SJSA1 (cell line): ENCODE measurements at regions not wholly inside any gene's neighbourhood (a gene's known extent, or its start where the extent isn't known, plus 50 kb on each side); places are given as distances from the start of the nearest gene placed in this dataset.
A peak's percentile ranks its signal among the peaks of the same experiment; 100 is the strongest.

Experiments
- DNase-seq, 2 experiments: peaks; one replicate each; pipeline ENCODE4 v3.0.0-alpha.2; 2015 to 2020; ENCODE audit warnings: low spot score in 2 of 2, low read depth in 1 of 2
- H3K27ac ChIP-seq: fragments of 250-450 bp; sonication (Bioruptor Pico); 2 replicates; pipeline ENCODE4 v1.5.1; 2020; ENCODE audit warnings: mild to moderate bottlenecking, moderate library complexity
- H3K27me3 ChIP-seq: fragments of 250-450 bp; sonication (Bioruptor Pico); replicated peaks from 2 replicates; pipeline ENCODE4 v1.5.1; 2020; ENCODE audit warnings: mild to moderate bottlenecking, moderate library complexity
- H3K36me3 ChIP-seq: fragments of 250-450 bp; sonication (Bioruptor Pico); 2 replicates; pipeline ENCODE4 v1.5.1; 2020; ENCODE audit warnings: mild to moderate bottlenecking
- H3K4me1 ChIP-seq: fragments of 250-450 bp; sonication (Bioruptor Pico); replicated peaks from 2 replicates; pipeline ENCODE4 v1.6.1; 2021; ENCODE audit warnings: mild to moderate bottlenecking
- H3K4me3 ChIP-seq: fragments of 250-450 bp; sonication (Bioruptor Pico); 2 replicates; pipeline ENCODE4 v1.5.1; 2020; ENCODE audit warnings: mild to moderate bottlenecking
- H3K9me3 ChIP-seq: fragments of 250-450 bp; sonication (Bioruptor Pico); replicated peaks from 2 replicates; pipeline ENCODE4 v1.5.1; 2020; ENCODE audit warnings: mild to moderate bottlenecking

DNA sequence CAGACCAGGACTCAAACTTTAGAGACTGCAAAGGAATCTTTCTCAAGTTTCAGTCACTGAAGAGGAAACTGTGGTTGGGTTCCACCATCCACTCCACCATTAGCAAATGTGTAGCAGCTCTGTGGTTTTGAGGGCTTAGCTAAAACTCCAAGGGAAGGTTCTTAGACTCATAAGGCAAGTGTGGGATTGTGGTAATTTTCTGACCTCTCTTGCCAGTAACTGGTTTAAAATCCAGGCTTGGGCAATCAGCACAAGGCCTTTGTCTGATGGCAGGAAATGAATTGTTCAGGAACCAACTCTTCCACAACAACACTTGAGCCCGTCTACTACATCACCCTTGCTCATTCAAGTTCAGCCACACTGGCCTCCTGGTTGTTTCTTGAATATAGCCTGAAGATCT, 68.6 kb upstream of the FBXL4 start:
- no peaks in the 10 kb centered on the region for H3K9me3 ChIP-seq
- peaks cover 16% of the 10 kb centered on the region for H3K4me1 ChIP-seq
- H3K36me3 ChIP-seq, result no peaks in the 10 kb centered on the region
- no peak for DNase-seq
- no peaks in the 10 kb centered on the region for H3K27me3 ChIP-seq
- no peak overlapping the region for H3K27ac ChIP-seq
- H3K4me3 ChIP-seq, result no peak overlapping the region

DNA sequence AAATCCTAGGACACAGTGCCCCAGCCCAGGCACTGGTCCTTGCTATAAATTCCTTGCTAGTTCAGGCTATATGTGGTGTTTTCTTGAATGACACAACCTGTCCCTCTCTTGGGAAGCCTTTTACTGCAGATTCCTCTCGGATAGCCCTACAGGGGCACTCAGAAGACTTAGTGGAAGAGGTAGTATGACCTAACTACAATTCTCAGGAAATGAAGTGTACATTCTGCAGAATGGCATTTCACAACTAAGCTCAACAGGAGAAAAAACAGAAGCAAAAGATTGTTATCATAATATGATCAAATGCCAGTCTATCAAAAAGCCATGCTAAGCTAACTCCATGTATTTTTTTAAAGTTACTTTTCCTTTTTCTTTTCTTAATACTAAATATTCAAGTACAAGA, 66.3 kb upstream of the FBXL4 start:
- H3K4me3 ChIP-seq, result no peak overlapping the region
- H3K9me3 ChIP-seq, result no peaks in the 10 kb centered on the region
- peaks cover 16% of the 10 kb centered on the region for H3K4me1 ChIP-seq
- H3K27me3 ChIP-seq, result no peaks in the 10 kb centered on the region
- no peaks in the 10 kb centered on the region for H3K36me3 ChIP-seq
- H3K27ac ChIP-seq, result no peak overlapping the region
- DNase-seq, result no peak

DNA sequence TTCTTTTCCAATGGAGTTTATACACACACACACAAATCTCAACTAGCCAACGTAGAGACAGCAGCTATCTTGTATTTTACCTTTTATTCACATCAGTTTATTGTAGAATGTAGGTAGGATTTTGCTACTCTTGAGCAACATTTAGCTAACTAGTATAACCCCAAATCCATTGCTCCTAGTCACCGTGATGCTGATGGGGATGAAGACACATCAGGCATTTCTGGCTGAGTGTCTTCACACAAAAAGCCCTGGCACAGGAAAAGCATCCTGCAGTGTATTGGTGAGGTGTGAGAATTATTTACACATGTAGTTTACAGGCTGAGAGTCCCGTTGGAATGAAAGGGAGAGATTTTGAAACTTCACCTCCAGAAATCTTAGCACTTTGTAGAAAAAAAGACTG, 65.9 kb upstream of the FBXL4 start:
- Histone ChIP-seq H3K4me1 (peaks cover 16% of the 10 kb centered on the region), H3K27ac (0 out of 2 replicates have a peak overlapping the region, but pooled peaks have one; percentile 21), H3K9me3 (no peaks in the 10 kb centered on the region), H3K36me3 (no peaks in the 10 kb centered on the region), H3K4me3 (no peak overlapping the region), H3K27me3 (no peaks in the 10 kb centered on the region)
- no peak for DNase-seq

DNA sequence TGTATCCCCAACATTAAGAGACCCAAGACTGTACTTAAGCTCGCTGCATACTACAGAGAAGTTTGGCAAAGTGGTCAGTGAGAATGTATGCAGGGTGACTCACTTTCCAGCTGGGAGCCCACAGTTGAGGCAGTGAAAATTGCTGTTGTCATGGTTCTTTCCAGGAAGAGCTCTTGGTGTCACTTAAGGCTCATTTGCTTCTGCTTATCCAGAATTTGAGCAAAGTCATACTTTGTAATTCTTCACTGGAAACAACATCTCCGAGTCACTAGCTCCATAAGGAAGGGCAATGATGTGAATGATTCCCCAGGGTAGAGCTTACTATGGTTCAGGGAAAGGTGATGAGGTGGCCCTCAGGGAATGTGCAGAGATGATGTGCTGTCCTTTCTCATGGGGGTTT, 65.4 kb upstream of the FBXL4 start:
- Histone ChIP-seq H3K27ac (peak overlapping the region; percentile 21; the same call in 1 of the 2 replicates), H3K4me3 (no peak overlapping the region), H3K4me1 (peaks cover 16% of the 10 kb centered on the region), H3K36me3 (no peaks in the 10 kb centered on the region), H3K9me3 (no peaks in the 10 kb centered on the region), H3K27me3 (no peaks in the 10 kb centered on the region)
- DNase-seq, result peak in 1 of 2 experiments; percentile 56

DNA sequence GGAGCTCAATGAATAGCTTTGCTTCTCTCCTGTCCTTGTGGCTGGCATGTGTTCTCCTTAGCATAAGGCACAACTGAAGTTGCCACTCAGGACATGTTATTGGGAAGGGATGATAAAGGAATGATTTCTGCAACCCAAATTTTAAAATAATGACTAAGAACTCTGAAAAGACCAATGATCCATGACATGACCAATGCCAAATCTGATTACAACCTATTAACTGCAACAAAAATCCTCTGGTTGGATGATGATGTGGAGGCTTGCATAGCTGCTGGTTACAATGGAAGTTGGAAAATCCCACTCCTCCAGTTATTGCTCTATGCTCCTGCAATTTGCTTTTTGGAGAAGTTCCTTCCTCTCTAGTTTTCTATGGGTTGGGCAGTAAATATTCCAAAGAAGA, 63.4 kb upstream of the FBXL4 start:
- Histone ChIP-seq H3K27ac (no peak overlapping the region), H3K4me3 (no peak overlapping the region), H3K4me1 (peaks cover 16% of the 10 kb centered on the region), H3K36me3 (no peaks in the 10 kb centered on the region), H3K9me3 (no peaks in the 10 kb centered on the region), H3K27me3 (no peaks in the 10 kb centered on the region)
- DNase-seq, result no peak

DNA sequence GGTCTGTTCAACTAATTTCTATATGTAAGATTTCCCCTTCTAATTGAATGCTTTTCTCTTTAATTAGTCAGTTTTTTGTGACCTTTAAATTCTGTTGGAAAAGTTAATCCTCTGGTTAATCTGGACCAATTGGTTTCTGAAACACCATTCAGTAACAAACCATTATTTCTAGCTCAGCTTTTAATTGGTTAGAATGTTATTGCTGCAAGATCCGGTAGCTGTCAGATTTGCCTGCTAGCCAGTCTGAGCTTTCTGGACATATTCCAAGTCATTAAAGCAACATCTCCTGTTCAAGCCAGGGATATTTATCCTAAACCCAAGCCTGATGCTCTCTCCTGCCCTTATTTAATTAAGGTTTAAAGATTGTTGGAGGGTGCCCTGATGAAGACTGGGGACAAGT, 55.1 kb upstream of the FBXL4 start:
- Histone ChIP-seq H3K36me3 (no peaks in the 10 kb centered on the region), H3K27me3 (no peaks in the 10 kb centered on the region), H3K9me3 (no peaks in the 10 kb centered on the region), H3K4me1 (no peaks in the 10 kb centered on the region), H3K4me3 (no peak overlapping the region), H3K27ac (no peak overlapping the region)
- no peak for DNase-seq

DNA sequence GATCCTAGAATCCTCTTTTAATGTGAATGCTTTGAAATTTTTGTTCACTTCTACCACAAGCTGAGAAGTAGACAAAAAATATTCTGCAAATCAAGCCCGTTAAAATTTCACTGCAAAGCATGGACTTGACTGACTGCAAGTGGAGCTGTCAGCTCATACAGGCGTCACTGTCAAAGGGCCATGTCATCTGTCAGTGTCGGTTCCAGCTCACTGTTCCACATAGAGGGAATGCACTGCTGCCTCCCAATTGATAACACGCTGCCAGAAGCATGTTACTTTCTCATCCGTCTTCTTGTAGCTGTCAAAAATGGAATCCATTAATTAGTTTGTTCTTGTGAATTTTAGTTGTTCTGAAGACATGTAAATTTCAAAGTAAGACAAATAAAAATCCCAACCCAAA, 50.4 kb upstream of the FBXL4 start:
- H3K27ac ChIP-seq, result no peak overlapping the region
- H3K4me3 ChIP-seq, result no peak overlapping the region
- H3K27me3 ChIP-seq, result peaks cover 3% of the 10 kb centered on the region; the same call in 1 of the 2 replicates
- no peaks in the 10 kb centered on the region for H3K9me3 ChIP-seq
- no peaks in the 10 kb centered on the region for H3K4me1 ChIP-seq
- H3K36me3 ChIP-seq, result no peaks in the 10 kb centered on the region
- no peak for DNase-seq
